Activated T-helper 17 cell treated with anti-CD3 and anti-CD28 coated beads, Interleukin-2, amount 50 U/mL, for 72 hours (primary cell): ENCODE measurements at regions not wholly inside any gene's neighbourhood (a gene's known extent, or its start where the extent isn't known, plus 50 kb on each side); places are given as distances from the start of the nearest gene placed in this dataset.

Experiments
- ATAC-seq: fragments of 150-1000 bp; cut with Tn5 transposase; replicated peaks from 2 replicates; pipeline ENCODE4 v1.10.0; 2021; ENCODE audit warnings: mild to moderate bottlenecking, moderate library complexity
- H3K27ac Mint-ChIP-seq: one replicate; pipeline ENCODE4 v1.8.0; 2022; ENCODE audit warnings: mixed read lengths
- H3K27me3 Mint-ChIP-seq: one replicate; pipeline ENCODE4 v1.8.0; 2022; ENCODE audit warnings: mixed read lengths
- H3K36me3 Mint-ChIP-seq: one replicate; pipeline ENCODE4 v1.8.0; 2022; ENCODE audit warnings: low read depth, mild to moderate bottlenecking, mixed read lengths
- H3K4me1 Mint-ChIP-seq: one replicate; pipeline ENCODE4 v1.8.0; 2022; ENCODE audit warnings: mixed read lengths
- H3K4me3 Mint-ChIP-seq: one replicate; pipeline ENCODE4 v1.8.0; 2022; ENCODE audit warnings: mild to moderate bottlenecking, mixed read lengths
- H3K9me3 Mint-ChIP-seq: one replicate; pipeline ENCODE4 v1.8.0; 2022; ENCODE audit warnings: mixed read lengths

- ATAC-seq = no peak
- Mint-ChIP-seq H3K36me3 (no peaks in the 10 kb centered on the region), H3K4me3 (no peak overlapping the region), H3K27me3 (no peaks in the 10 kb centered on the region), H3K27ac (no peak overlapping the region), H3K4me1 (no peaks in the 10 kb centered on the region), H3K9me3 (peaks cover 10% of the 10 kb centered on the region)
Measured at GRCh38 chr2:103638978-103639377, 877.1 kb downstream of the TMEM182 start.

GRCh38 chr2:103656558-103656957 lies 894.7 kb downstream of the TMEM182 start:
- H3K27me3 Mint-ChIP-seq = no peaks in the 10 kb centered on the region
- no peak overlapping the region for H3K4me3 Mint-ChIP-seq
- H3K4me1 Mint-ChIP-seq = no peaks in the 10 kb centered on the region
- ATAC-seq = no peak
- peaks cover 4% of the 10 kb centered on the region for H3K9me3 Mint-ChIP-seq
- H3K27ac Mint-ChIP-seq = no peak overlapping the region
- H3K36me3 Mint-ChIP-seq = no peaks in the 10 kb centered on the region

- Mint-ChIP-seq H3K4me1 (no peaks in the 10 kb centered on the region), H3K4me3 (no peak overlapping the region), H3K27ac (no peak overlapping the region), H3K9me3 (peaks cover 8% of the 10 kb centered on the region), H3K36me3 (no peaks in the 10 kb centered on the region), H3K27me3 (no peaks in the 10 kb centered on the region)
- no peak for ATAC-seq
Measured at GRCh38 chr2:103660519-103660918, 898.7 kb downstream of the TMEM182 start.

- no peak overlapping the region for H3K27ac Mint-ChIP-seq
- ATAC-seq = no peak
- H3K9me3 Mint-ChIP-seq = peaks cover 8% of the 10 kb centered on the region
- H3K27me3 Mint-ChIP-seq = no peaks in the 10 kb centered on the region
- H3K4me3 Mint-ChIP-seq = no peak overlapping the region
- no peaks in the 10 kb centered on the region for H3K36me3 Mint-ChIP-seq
- no peaks in the 10 kb centered on the region for H3K4me1 Mint-ChIP-seq
Measured at GRCh38 chr2:103660947-103661346, 899.1 kb downstream of the TMEM182 start.

- Mint-ChIP-seq H3K27ac (no peak overlapping the region), H3K27me3 (no peaks in the 10 kb centered on the region), H3K4me3 (no peak overlapping the region), H3K4me1 (no peaks in the 10 kb centered on the region), H3K9me3 (peaks cover 3% of the 10 kb centered on the region), H3K36me3 (no peaks in the 10 kb centered on the region)
- no peak for ATAC-seq
Measured at GRCh38 chr2:103664690-103665089, 902.9 kb downstream of the TMEM182 start.

GRCh38 chr2:103667335-103667884 lies 905.6 kb downstream of the TMEM182 start:
- Mint-ChIP-seq H3K9me3 (peaks cover 7% of the 10 kb centered on the region), H3K4me3 (no peak overlapping the region), H3K27me3 (no peaks in the 10 kb centered on the region), H3K36me3 (no peaks in the 10 kb centered on the region), H3K4me1 (no peaks in the 10 kb centered on the region), H3K27ac (no peak overlapping the region)
- ATAC-seq = no peak

GRCh38 chr2:103669531-103669930 lies 907.7 kb downstream of the TMEM182 start:
- no peak overlapping the region for H3K4me3 Mint-ChIP-seq
- no peaks in the 10 kb centered on the region for H3K27me3 Mint-ChIP-seq
- no peak overlapping the region for H3K27ac Mint-ChIP-seq
- H3K4me1 Mint-ChIP-seq = no peaks in the 10 kb centered on the region
- no peak for ATAC-seq
- H3K36me3 Mint-ChIP-seq = no peaks in the 10 kb centered on the region
- peaks cover 4% of the 10 kb centered on the region for H3K9me3 Mint-ChIP-seq
